HEK293T (cell line): ENCODE measurements at regions not wholly inside any gene's neighbourhood (a gene's known extent, or its start where the extent isn't known, plus 50 kb on each side); places are given as distances from the start of the nearest gene placed in this dataset.

Experiments used
- BHLHE40 ChIP-seq: fragments of 450-650 bp; IDR thresholded peaks from 2 replicates; pipeline ENCODE4 v1.6.1; 2016; ENCODE audit warnings: mild to moderate bottlenecking, moderate library complexity, borderline replicate concordance
- ELF4 ChIP-seq: fragments of 450-650 bp; IDR thresholded peaks from 2 replicates; pipeline ENCODE4 v1.6.1; 2017; ENCODE audit warnings: antibody characterized with exemption
- FOXA1 ChIP-seq: fragments of 450-650 bp; IDR thresholded peaks from 2 replicates; pipeline ENCODE4 v1.6.1; 2016; ENCODE audit warnings: mild to moderate bottlenecking
- FOXK2 ChIP-seq: fragments of 450-650 bp; IDR thresholded peaks from 2 replicates; pipeline ENCODE4 v1.6.1; 2016; ENCODE audit warnings: mild to moderate bottlenecking
- HDGF ChIP-seq: fragments of 450-650 bp; IDR thresholded peaks from 2 replicates; pipeline ENCODE4 v1.6.1; 2017; ENCODE audit warnings: antibody characterized with exemption, borderline replicate concordance
- PKNOX1 ChIP-seq: fragments of 450-650 bp; IDR thresholded peaks from 2 replicates; pipeline ENCODE4 v1.6.1; 2016
- TARDBP ChIP-seq: fragments of 450-650 bp; IDR thresholded peaks from 2 replicates; pipeline ENCODE4 v1.6.1; 2016
- ZNF384 ChIP-seq: fragments of 450-650 bp; IDR thresholded peaks from 2 replicates; pipeline ENCODE4 v1.6.1; 2016

GRCh38 chr2:204255071-204255470, 290.2 kb upstream of the PARD3B start:
- TF ChIP-seq FOXK2: no peak
- TF ChIP-seq FOXA1: no peak
- TF ChIP-seq BHLHE40: no peak
- TF ChIP-seq HDGF: no peak
- TF ChIP-seq TARDBP: no peak
- no peak for TF ChIP-seq PKNOX1
- no peak for TF ChIP-seq ZNF384
- no peak for TF ChIP-seq ELF4
